ENCODE measurements at regions not wholly inside any gene's neighbourhood (a gene's known extent, or its start where the extent isn't known, plus 50 kb on each side); places are given as distances from the start of the nearest gene placed in this dataset.

GRCh38 chr2:146844226-146844990 lies 1000.4 kb upstream of the ACVR2A start:
- FAIRE-seq, result no peak

- FAIRE-seq, result no peak
These were observed 1007.0 kb upstream of the ACVR2A start for GRCh38 chr2:146837857-146838256.

GRCh38 chr2:146826388-146826787 lies 1018.4 kb upstream of the ACVR2A start:
- no peak for FAIRE-seq

- no peak for FAIRE-seq
These were observed 1023.0 kb upstream of the ACVR2A start for GRCh38 chr2:146821836-146822316.

GRCh38 chr2:146820672-146821071 lies 1024.2 kb upstream of the ACVR2A start:
- FAIRE-seq, result no peak

- FAIRE-seq, result no peak
These were observed 1026.7 kb upstream of the ACVR2A start for GRCh38 chr2:146818122-146818521.

GRCh38 chr2:146817613-146818012 lies 1027.2 kb upstream of the ACVR2A start:
- FAIRE-seq, result no peak

GRCh38 chr2:146814971-146815370 lies 1029.9 kb upstream of the ACVR2A start:
- no peak for FAIRE-seq

- no peak for FAIRE-seq
These were observed 1037.2 kb upstream of the ACVR2A start for GRCh38 chr2:146807568-146808168.

- FAIRE-seq, result no peak
These were observed 1038.3 kb upstream of the ACVR2A start for GRCh38 chr2:146806364-146807005.

GRCh38 chr2:146804288-146804687 lies 1040.5 kb upstream of the ACVR2A start:
- FAIRE-seq, result no peak

- FAIRE-seq, result no peak
These were observed 1042.9 kb upstream of the ACVR2A start for GRCh38 chr2:146801886-146802285.

- FAIRE-seq, result no peak
These were observed 1058.4 kb upstream of the ACVR2A start for GRCh38 chr2:146786396-146786795.

GRCh38 chr2:146785101-146785500 lies 1059.7 kb upstream of the ACVR2A start:
- no peak for FAIRE-seq

GRCh38 chr2:146784602-146785001 lies 1060.2 kb upstream of the ACVR2A start:
- no peak for FAIRE-seq

- FAIRE-seq, result no peak
These were observed 1067.6 kb upstream of the ACVR2A start for GRCh38 chr2:146777181-146777580.

GRCh38 chr2:146776596-146776995 lies 1068.2 kb upstream of the ACVR2A start:
- FAIRE-seq, result no peak

GRCh38 chr2:146771531-146771930 lies 1073.3 kb upstream of the ACVR2A start:
- no peak for FAIRE-seq

- no peak for FAIRE-seq
These were observed 1080.5 kb upstream of the ACVR2A start for GRCh38 chr2:146764301-146764700.

- no peak for FAIRE-seq
These were observed 1082.0 kb upstream of the ACVR2A start for GRCh38 chr2:146762786-146763185.

- no peak for FAIRE-seq
These were observed 1090.2 kb upstream of the ACVR2A start for GRCh38 chr2:146754606-146755005.

GRCh38 chr2:146748046-146748445 lies 1096.8 kb upstream of the ACVR2A start:
- FAIRE-seq, result no peak

GRCh38 chr2:146741260-146741659 lies 1103.6 kb upstream of the ACVR2A start:
- no peak for FAIRE-seq

- FAIRE-seq, result no peak
These were observed 1110.0 kb upstream of the ACVR2A start for GRCh38 chr2:146734821-146735190.

All from G401.6 (cell line).